ENCODE measurements at regions not wholly inside any gene's neighbourhood (a gene's known extent, or its start where the extent isn't known, plus 50 kb on each side); places are given as distances from the start of the nearest gene placed in this dataset.

GRCh38 chr17:437545-437944, 84.9 kb upstream of the RPH3AL start:
- TF ChIP-seq CTCF (conservative IDR thresholded peaks at IDR 0.05; ENCODE audit: low read depth, low read length) (no peak), EZH2 (IDR thresholded peaks at IDR 0.05; ENCODE audit: borderline replicate concordance, low read depth, low read length, poor library complexity, severe bottlenecking) (no peak)
